ENCODE measurements at regions not wholly inside any gene's neighbourhood (a gene's known extent, or its start where the extent isn't known, plus 50 kb on each side); places are given as distances from the start of the nearest gene placed in this dataset.

GRCh38 chr6:167547751-167548150 lies 222.9 kb downstream of the TTLL2 start (continued):
- TF ChIP-seq SETDB1 (IDR thresholded peaks at IDR 0.05; ENCODE audit: low read length): no peak
- TF ChIP-seq NFRKB (IDR thresholded peaks at IDR 0.05; ENCODE audit: low read depth): no peak
- TF ChIP-seq CREB3L1 (IDR thresholded peaks at IDR 0.05; ENCODE audit: borderline replicate concordance, low read depth): no peak
- no peak for TF ChIP-seq RBM17 (IDR thresholded peaks at IDR 0.05; ENCODE audit: borderline replicate concordance, low read depth, low read length)
- no peak for TF ChIP-seq FOXM1 (IDR thresholded peaks at IDR 0.05; ENCODE audit: low read depth)
- no peak for TF ChIP-seq FOXM1 (CRISPR knock-in tag; IDR thresholded peaks at IDR 0.05; ENCODE audit: low read depth)
- TF ChIP-seq RERE (CRISPR knock-in tag; IDR thresholded peaks at IDR 0.05; ENCODE audit: borderline replicate concordance): no peak
- no peak for TF ChIP-seq CREB5 (CRISPR knock-in tag; IDR thresholded peaks at IDR 0.05)
- no peak for TF ChIP-seq ZBTB5 (IDR thresholded peaks at IDR 0.05)
- TF ChIP-seq GTF2A2 (tag; IDR thresholded peaks at IDR 0.05): no peak
- TF ChIP-seq ZNF778 (CRISPR knock-in tag; IDR thresholded peaks at IDR 0.05): no peak
- TF ChIP-seq ZC3H4 (CRISPR knock-in tag; IDR thresholded peaks at IDR 0.05; ENCODE audit: borderline replicate concordance): no peak
- no peak for TF ChIP-seq ATF6 (CRISPR knock-in tag; IDR thresholded peaks at IDR 0.05)
- no peak for TF ChIP-seq KDM2B (CRISPR knock-in tag; IDR thresholded peaks at IDR 0.05)
- no peak for TF ChIP-seq TCF7L2 (IDR thresholded peaks at IDR 0.05; ENCODE audit: low read depth, low read length)
- no peak for TF ChIP-seq ZNF23 (CRISPR knock-in tag; IDR thresholded peaks at IDR 0.05)
